K562 (cell line): ENCODE measurements at regions not wholly inside any gene's neighbourhood (a gene's known extent, or its start where the extent isn't known, plus 50 kb on each side); places are given as distances from the start of the nearest gene placed in this dataset.

Experiments
- ATAC-seq: fragments of 200-7000 bp; cut with Tn5 transposase; 3 replicates; pipeline ENCODE4 v1.9.1; 2020; ENCODE audit warnings: moderate library complexity
- BruUV-seq: library from RNA; stranded (reverse); fragments of 400-500 nt; replicated peaks from 2 replicates; lab custom pipeline; 2021; lab: Mats Ljungman, UMichigan
- CTCF ChIA-PET: fragments of 300-600 bp; formaldehyde crosslinking; extraction: SDS; loops from one replicate; lab custom pipeline; 2021; ENCODE audit warnings: low intra/inter-chr PET ratio; lab: Yijun Ruan, JAX
- POLR2A ChIA-PET: fragments of 300-600, 350-650 bp; sonication (Branson Sonifier 250); formaldehyde crosslinking; extraction: SDS; loops from one replicate; lab custom pipeline; 2021; ENCODE audit warnings: antibody characterized with exemption, inconsistent platforms; lab: Yijun Ruan, JAX
- DNase-seq, 4 experiments: peaks; one replicate each; pipeline versions ENCODE4 v3.0.0 to v3.0.0-alpha.2; 2011 to 2018; ENCODE audit warnings: low spot score in 3 of 4, mixed read lengths in 3 of 4; ENCODE audit errors: extremely low read depth in 1 of 4
- FAIRE-seq: peaks from 2 replicates; lab custom pipeline; 2011; peaks lifted over from hg19 to GRCh38; lab: Jason Lieb, UNC
- H2AFZ ChIP-seq: 2 replicates; pipeline ENCODE4 v1.6.0; 2011; ENCODE audit warnings: low read depth, low read length, control low read depth, inconsistent platforms
- H3K27ac ChIP-seq: fragments of 200-600 bp; 3 replicates; pipeline ENCODE4 v1.8.0; 2011; ENCODE audit warnings: low read depth, mild to moderate bottlenecking, control low read depth, inconsistent platforms, low read length, moderate library complexity, mixed read lengths; ENCODE audit errors: extremely low read depth
- H3K27me3 ChIP-seq, 2 experiments: fragments of 300-600 bp in 1 of 2; 2 replicates in 1 of 2; 3 replicates in 1 of 2; pipeline versions ENCODE4 v1.6.0 to v1.8.0; 2011; ENCODE audit warnings: inconsistent platforms in 2 of 2, low read length in 2 of 2, mild to moderate bottlenecking in 1 of 2, mixed read lengths in 1 of 2, moderate library complexity in 1 of 2; ENCODE audit not compliant: control insufficient read depth in 2 of 2, insufficient read depth in 2 of 2
- H3K36me3 ChIP-seq: fragments of 300-600 bp; 3 replicates; pipeline ENCODE4 v1.8.0; 2011; ENCODE audit warnings: mild to moderate bottlenecking, low read length, inconsistent platforms; ENCODE audit not compliant: control insufficient read depth, insufficient read depth
- H3K4me1 ChIP-seq, 2 experiments: fragments of 200-600 bp in 1 of 2; replicated peaks in 1 of 2; 2 replicates in 1 of 2; 3 replicates in 1 of 2; pipeline versions ENCODE4 v1.5.1 to v1.8.0; 2011; ENCODE audit warnings: inconsistent platforms in 2 of 2, low read length in 2 of 2, mild to moderate bottlenecking in 1 of 2, mixed read lengths in 1 of 2, moderate library complexity in 1 of 2; ENCODE audit not compliant: control insufficient read depth in 2 of 2, insufficient read depth in 2 of 2
- H3K4me2 ChIP-seq: 2 replicates; pipeline ENCODE4 v1.6.1; 2011; ENCODE audit warnings: low read length, control low read depth, inconsistent platforms, mixed read lengths; ENCODE audit not compliant: insufficient read depth
- H3K4me3 ChIP-seq: fragments of 200-600 bp; sonication (generic), shearing (Covaris generic); 2 replicates; pipeline ENCODE4 v1.5.1; 2016; ENCODE audit warnings: control low read depth, inconsistent platforms
- H3K79me2 ChIP-seq: fragments of 200-600 bp; 3 replicates; pipeline ENCODE4 v1.8.0; 2011; ENCODE audit warnings: low read length, inconsistent platforms; ENCODE audit not compliant: control insufficient read depth, insufficient read depth
- H3K9ac ChIP-seq, 2 experiments: 2 replicates each; pipeline versions ENCODE4 v1.6.0 to v1.6.1; 2011; ENCODE audit warnings: low read depth in 2 of 2, low read length in 2 of 2, control low read depth in 1 of 2, inconsistent platforms in 1 of 2, mild to moderate bottlenecking in 1 of 2, mixed read lengths in 1 of 2; ENCODE audit not compliant: insufficient read depth in 1 of 2
- H3K9me1 ChIP-seq: one replicate; pipeline ENCODE4 v1.6.0; 2011; ENCODE audit warnings: inconsistent platforms, mild to moderate bottlenecking, low read length, moderate library complexity; ENCODE audit not compliant: control insufficient read depth, insufficient read depth
- H3K9me3 ChIP-seq: replicated peaks from 2 replicates; pipeline ENCODE4 v1.5.1; 2011; ENCODE audit warnings: low read depth, low read length, inconsistent platforms; ENCODE audit not compliant: control insufficient read depth, insufficient read depth
- H4K20me1 ChIP-seq: replicated peaks from 2 replicates; pipeline ENCODE4 v1.6.1; 2011; ENCODE audit warnings: low read length, inconsistent platforms, mixed read lengths; ENCODE audit not compliant: control insufficient read depth, insufficient read depth
- ATF3 ChIP-seq, 2 experiments: fragments of 450-650 bp in 1 of 2; sonication (generic) in 1 of 2; formaldehyde crosslinking in 1 of 2; IDR thresholded peaks in 1 of 2; conservative IDR thresholded peaks in 1 of 2; 2 replicates each; pipeline versions ENCODE4 v1.6.1 to v1.8.1; 2016 to 2023; ENCODE audit warnings: mild to moderate bottlenecking in 2 of 2, moderate library complexity in 2 of 2, inconsistent platforms in 1 of 2, missing genetic modification reagents in 1 of 2
- ATF7 ChIP-seq: fragments of 450-650 bp; IDR thresholded peaks from 2 replicates; pipeline ENCODE4 v1.7.1; 2014; ENCODE audit warnings: mild to moderate bottlenecking, moderate library complexity
- ESRRA ChIP-seq: fragments of 450-650 bp; IDR thresholded peaks from 2 replicates; pipeline ENCODE4 v1.6.1; 2014; ENCODE audit warnings: low read depth, mild to moderate bottlenecking, moderate library complexity, borderline replicate concordance
- MCM2 ChIP-seq: fragments of 450-650 bp; IDR thresholded peaks from 2 replicates; pipeline ENCODE4 v1.6.1; 2017; ENCODE audit warnings: low read depth, mild to moderate bottlenecking
- MLLT1 ChIP-seq, 2 experiments: fragments of 450-650 bp; IDR thresholded peaks; 2 replicates each; pipeline ENCODE4 v1.6.1; 2016
- MTF1 ChIP-seq: fragments of 250-450 bp; sonication (Bioruptor Pico); IDR thresholded peaks from 2 replicates; pipeline ENCODE4 v1.9.0; 2021; ENCODE audit warnings: moderate library complexity, mild to moderate bottlenecking, inconsistent platforms, borderline replicate concordance
- PURB ChIP-seq: sonication (generic); formaldehyde crosslinking; IDR thresholded peaks from 2 replicates; pipeline ENCODE4 v1.9.0; 2021; ENCODE audit warnings: low read depth, mild to moderate bottlenecking, missing genetic modification reagents
- RBM34 ChIP-seq: fragments of 200-400 bp; formaldehyde crosslinking; IDR thresholded peaks from 2 replicates; pipeline ENCODE4 v1.6.1; 2018; ENCODE audit warnings: low read length, borderline replicate concordance; ENCODE audit not compliant: insufficient read depth
- WGBS: fragments of 100-300 bp; shearing (Covaris generic); methylation state at CpG from one replicate; pipeline ENCODE4 v1.1.6; 2016; ENCODE audit warnings: low coverage, mixed read lengths; ENCODE audit not compliant: insufficient coverage; ENCODE audit errors: missing lambda C conversion rate; 5-methylcytosine and 5-hydroxymethylcytosine counted together
- in situ Hi-C: fragments of 300-500 bp; cut with MboI; formaldehyde crosslinking; loops from 4 replicates; pipeline ENCODE4 v1.15.0; 2018; ENCODE audit warnings: inconsistent platforms, mixed read lengths
- intact Hi-C: fragments of 100-400 bp; cut with micrococcal nuclease; formaldehyde crosslinking; loops from 2 replicates; pipeline ENCODE4 v1.14.2; 2022
- TF ChIP-seq, protein P1 (sequence below), 2 experiments: fragments of 450-650 bp; IDR thresholded peaks; 2 replicates each; pipeline ENCODE4 v1.6.1; 2018; ENCODE audit warnings: mild to moderate bottlenecking in 2 of 2, low read depth in 1 of 2; ENCODE audit not compliant: partially characterized antibody in 2 of 2
- TF ChIP-seq, protein P2 (sequence below), 2 experiments: fragments of 450-650 bp in 1 of 2; IDR thresholded peaks; 2 replicates each; pipeline ENCODE4 v1.6.1; 2011 to 2017; ENCODE audit warnings: low read depth in 2 of 2, antibody characterized with exemption in 1 of 2, borderline replicate concordance in 1 of 2, low read length in 1 of 2, mild to moderate bottlenecking in 1 of 2, mixed read lengths in 1 of 2; ENCODE audit not compliant: control insufficient read depth in 1 of 2

DNA sequence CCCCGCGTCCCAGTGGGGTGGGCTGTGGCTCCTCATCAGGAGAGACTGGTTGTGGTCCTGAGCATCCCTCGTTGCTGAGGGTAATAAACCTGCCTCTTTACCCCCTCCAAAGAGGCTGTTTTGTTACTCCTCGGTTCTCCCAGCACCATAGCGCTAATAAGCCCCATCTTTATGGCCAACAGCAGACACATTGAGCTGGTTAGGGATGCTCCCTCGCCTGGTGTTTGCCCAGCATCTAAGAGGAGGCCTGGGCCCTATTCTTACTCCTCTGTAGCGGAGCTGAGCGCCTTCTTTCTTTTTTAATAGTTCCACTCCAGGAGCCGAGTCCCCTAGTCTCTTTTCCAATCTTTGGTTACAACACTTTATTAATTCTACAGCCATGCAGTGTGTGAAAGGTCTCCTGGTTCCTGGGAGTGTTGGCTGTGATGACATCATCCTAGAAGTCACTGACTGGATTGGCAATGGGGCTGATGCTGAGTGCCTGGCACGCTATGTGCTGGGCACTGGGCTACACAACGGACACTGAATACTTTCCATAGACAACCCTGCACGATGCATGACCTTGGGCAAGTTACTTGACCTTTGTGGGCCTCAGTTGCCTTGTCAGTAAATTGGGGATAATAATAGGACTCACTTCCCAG lies 50.6 kb upstream of the CCDC167 start:
- H3K9ac ChIP-seq: no peak overlapping the region
- intact Hi-C loops: no loop called here
- in situ Hi-C loops: no loop called here
- no peak for ATAC-seq
- DNase-seq: no peak
- CTCF ChIA-PET: no interaction called here
- H3K4me2 ChIP-seq: no peak overlapping the region
- no peak overlapping the region for H3K27ac ChIP-seq
- peaks cover 4% of the 10 kb centered on the region for H3K9me1 ChIP-seq
- under 1% methylated on average over 12 of the region's 12 CpGs for WGBS
- POLR2A ChIA-PET: interaction anchor here (0.6 to 1.3 kb wide), 3 partner anchors 25 to 295 kb away, joined by 3 to 5 read pairs (median 3); no protein-coding TSS in a partner anchor
- FAIRE-seq: no peak
- no peak overlapping the region for H3K4me3 ChIP-seq
- TF ChIP-seq MTF1 (CRISPR knock-in tag): no peak
- TF ChIP-seq RBM34: no peak
- TF ChIP-seq PURB (CRISPR knock-in tag): no peak
- TF ChIP-seq, protein P1, sequence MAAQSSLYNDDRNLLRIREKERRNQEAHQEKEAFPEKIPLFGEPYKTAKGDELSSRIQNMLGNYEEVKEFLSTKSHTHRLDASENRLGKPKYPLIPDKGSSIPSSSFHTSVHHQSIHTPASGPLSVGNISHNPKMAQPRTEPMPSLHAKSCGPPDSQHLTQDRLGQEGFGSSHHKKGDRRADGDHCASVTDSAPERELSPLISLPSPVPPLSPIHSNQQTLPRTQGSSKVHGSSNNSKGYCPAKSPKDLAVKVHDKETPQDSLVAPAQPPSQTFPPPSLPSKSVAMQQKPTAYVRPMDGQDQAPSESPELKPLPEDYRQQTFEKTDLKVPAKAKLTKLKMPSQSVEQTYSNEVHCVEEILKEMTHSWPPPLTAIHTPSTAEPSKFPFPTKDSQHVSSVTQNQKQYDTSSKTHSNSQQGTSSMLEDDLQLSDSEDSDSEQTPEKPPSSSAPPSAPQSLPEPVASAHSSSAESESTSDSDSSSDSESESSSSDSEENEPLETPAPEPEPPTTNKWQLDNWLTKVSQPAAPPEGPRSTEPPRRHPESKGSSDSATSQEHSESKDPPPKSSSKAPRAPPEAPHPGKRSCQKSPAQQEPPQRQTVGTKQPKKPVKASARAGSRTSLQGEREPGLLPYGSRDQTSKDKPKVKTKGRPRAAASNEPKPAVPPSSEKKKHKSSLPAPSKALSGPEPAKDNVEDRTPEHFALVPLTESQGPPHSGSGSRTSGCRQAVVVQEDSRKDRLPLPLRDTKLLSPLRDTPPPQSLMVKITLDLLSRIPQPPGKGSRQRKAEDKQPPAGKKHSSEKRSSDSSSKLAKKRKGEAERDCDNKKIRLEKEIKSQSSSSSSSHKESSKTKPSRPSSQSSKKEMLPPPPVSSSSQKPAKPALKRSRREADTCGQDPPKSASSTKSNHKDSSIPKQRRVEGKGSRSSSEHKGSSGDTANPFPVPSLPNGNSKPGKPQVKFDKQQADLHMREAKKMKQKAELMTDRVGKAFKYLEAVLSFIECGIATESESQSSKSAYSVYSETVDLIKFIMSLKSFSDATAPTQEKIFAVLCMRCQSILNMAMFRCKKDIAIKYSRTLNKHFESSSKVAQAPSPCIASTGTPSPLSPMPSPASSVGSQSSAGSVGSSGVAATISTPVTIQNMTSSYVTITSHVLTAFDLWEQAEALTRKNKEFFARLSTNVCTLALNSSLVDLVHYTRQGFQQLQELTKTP (IDR thresholded peaks at IDR 0.05; ENCODE audit: low read depth in 1 of 2, partially characterized antibody in 2 of 2): no peak
- no peak for TF ChIP-seq MLLT1 (IDR thresholded peaks at IDR 0.05)
- TF ChIP-seq, protein P2, sequence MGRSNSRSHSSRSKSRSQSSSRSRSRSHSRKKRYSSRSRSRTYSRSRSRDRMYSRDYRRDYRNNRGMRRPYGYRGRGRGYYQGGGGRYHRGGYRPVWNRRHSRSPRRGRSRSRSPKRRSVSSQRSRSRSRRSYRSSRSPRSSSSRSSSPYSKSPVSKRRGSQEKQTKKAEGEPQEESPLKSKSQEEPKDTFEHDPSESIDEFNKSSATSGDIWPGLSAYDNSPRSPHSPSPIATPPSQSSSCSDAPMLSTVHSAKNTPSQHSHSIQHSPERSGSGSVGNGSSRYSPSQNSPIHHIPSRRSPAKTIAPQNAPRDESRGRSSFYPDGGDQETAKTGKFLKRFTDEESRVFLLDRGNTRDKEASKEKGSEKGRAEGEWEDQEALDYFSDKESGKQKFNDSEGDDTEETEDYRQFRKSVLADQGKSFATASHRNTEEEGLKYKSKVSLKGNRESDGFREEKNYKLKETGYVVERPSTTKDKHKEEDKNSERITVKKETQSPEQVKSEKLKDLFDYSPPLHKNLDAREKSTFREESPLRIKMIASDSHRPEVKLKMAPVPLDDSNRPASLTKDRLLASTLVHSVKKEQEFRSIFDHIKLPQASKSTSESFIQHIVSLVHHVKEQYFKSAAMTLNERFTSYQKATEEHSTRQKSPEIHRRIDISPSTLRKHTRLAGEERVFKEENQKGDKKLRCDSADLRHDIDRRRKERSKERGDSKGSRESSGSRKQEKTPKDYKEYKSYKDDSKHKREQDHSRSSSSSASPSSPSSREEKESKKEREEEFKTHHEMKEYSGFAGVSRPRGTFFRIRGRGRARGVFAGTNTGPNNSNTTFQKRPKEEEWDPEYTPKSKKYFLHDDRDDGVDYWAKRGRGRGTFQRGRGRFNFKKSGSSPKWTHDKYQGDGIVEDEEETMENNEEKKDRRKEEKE (IDR thresholded peaks at IDR 0.05; ENCODE audit: borderline replicate concordance in 1 of 2, control insufficient read depth in 1 of 2, low read depth in 2 of 2, low read length in 1 of 2): no peak
- peak; percentile 82 for TF ChIP-seq ATF3 (IDR thresholded peaks at IDR 0.05)
- TF ChIP-seq ATF3 (CRISPR knock-in tag; conservative IDR thresholded peaks at IDR 0.05): no peak
- peak; percentile 85 for TF ChIP-seq ESRRA
- TF ChIP-seq ATF7: peak; percentile 52; the same call in 1 of the 2 replicates
- TF ChIP-seq MCM2: no peak
- peaks cover 23% of the 10 kb centered on the region; the same call in 1 of the 2 replicates for H4K20me1 ChIP-seq
- no peaks in the 10 kb centered on the region for H3K79me2 ChIP-seq
- no peaks in the 10 kb centered on the region for H3K9me3 ChIP-seq
- BruUV-seq: no TSS peak
- H3K27me3 ChIP-seq: peaks cover 68 to 91% of the 10 kb centered on the region in 2 experiments
- no peak overlapping the region for H2AFZ ChIP-seq
- no peaks in the 10 kb centered on the region for H3K36me3 ChIP-seq
- no peaks in the 10 kb centered on the region for H3K4me1 ChIP-seq
